ENCODE measurements at regions not wholly inside any gene's neighbourhood (a gene's known extent, or its start where the extent isn't known, plus 50 kb on each side); places are given as distances from the start of the nearest gene placed in this dataset.

GRCh38 chr4:45646885-45647590, 476.8 kb downstream of the GABRG1 start:
- no peak for TF ChIP-seq CTCF (IDR thresholded peaks at IDR 0.05)
- no peak for TF ChIP-seq EP300 (IDR thresholded peaks at IDR 0.05; ENCODE audit: low read depth)
